ENCODE measurements at regions not wholly inside any gene's neighbourhood (a gene's known extent, or its start where the extent isn't known, plus 50 kb on each side); places are given as distances from the start of the nearest gene placed in this dataset.

GRCh38 chr13:33392794-33393405 lies 107.3 kb upstream of the STARD13 start:
- TF ChIP-seq CTCF (IDR thresholded peaks at IDR 0.05) = no peak
- H3K9me3 ChIP-seq (ENCODE audit: control insufficient read depth, low read length) = no peaks in the 10 kb centered on the region
- no peaks in the 10 kb centered on the region for H3K27me3 ChIP-seq (ENCODE audit: control insufficient read depth, insufficient read depth, low read length)
- no peaks in the 10 kb centered on the region for H3K4me1 ChIP-seq
- no peak overlapping the region for H3K4me2 ChIP-seq (ENCODE audit: low read length)
- H3K36me3 ChIP-seq (ENCODE audit: control insufficient read depth, insufficient read depth, low read length) = no peaks in the 10 kb centered on the region
- no peak overlapping the region for H3K4me3 ChIP-seq (ENCODE audit: low read depth, low read length)
- H3K27ac ChIP-seq = no peak overlapping the region
- H3K79me2 ChIP-seq = no peaks in the 10 kb centered on the region
- no peak overlapping the region for H2AFZ ChIP-seq
- H3K9ac ChIP-seq = no peak overlapping the region

DNA sequence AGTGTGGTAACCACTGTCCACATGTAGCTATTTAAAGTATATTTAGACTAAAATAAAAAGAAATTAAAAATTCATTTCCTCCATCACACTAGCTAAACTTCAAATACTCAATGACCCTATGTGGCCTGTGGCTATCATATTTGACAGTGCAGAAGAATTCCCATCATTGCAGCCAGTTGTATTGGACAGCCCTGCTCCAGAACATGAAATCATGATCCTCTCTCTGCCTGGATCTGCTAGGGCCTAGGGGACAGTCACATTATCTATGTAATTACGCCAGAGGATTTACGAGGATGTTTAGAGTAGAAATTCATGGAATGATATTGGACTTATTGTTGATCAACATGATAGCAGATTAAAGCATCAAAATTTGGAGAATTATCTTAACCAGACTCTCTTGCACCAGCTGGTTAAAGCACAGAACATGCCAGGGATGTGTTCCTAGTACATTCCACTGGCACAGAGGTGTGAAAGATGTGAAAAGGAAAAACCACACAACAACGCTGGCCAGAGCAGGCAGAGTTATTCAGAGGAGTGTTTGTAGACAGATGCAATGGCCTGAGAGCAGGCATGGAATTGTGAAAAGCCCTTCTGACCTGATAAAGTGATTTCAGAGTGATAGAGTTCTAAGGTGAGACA lies 108.9 kb upstream of the STARD13 start:
- Histone ChIP-seq H3K4me3 (ENCODE audit: low read depth, low read length) (no peak overlapping the region), H3K36me3 (ENCODE audit: control insufficient read depth, insufficient read depth, low read length) (no peaks in the 10 kb centered on the region), H3K4me2 (ENCODE audit: low read length) (no peak overlapping the region), H3K4me1 (no peaks in the 10 kb centered on the region), H3K9me3 (ENCODE audit: control insufficient read depth, low read length) (no peaks in the 10 kb centered on the region), H3K9ac (no peak overlapping the region), H3K27me3 (ENCODE audit: control insufficient read depth, insufficient read depth, low read length) (no peaks in the 10 kb centered on the region), H3K79me2 (no peaks in the 10 kb centered on the region), H2AFZ (peak overlapping the region; percentile 20), H3K27ac (no peak overlapping the region)
- TF ChIP-seq CTCF (IDR thresholded peaks at IDR 0.05) = no peak

DNA sequence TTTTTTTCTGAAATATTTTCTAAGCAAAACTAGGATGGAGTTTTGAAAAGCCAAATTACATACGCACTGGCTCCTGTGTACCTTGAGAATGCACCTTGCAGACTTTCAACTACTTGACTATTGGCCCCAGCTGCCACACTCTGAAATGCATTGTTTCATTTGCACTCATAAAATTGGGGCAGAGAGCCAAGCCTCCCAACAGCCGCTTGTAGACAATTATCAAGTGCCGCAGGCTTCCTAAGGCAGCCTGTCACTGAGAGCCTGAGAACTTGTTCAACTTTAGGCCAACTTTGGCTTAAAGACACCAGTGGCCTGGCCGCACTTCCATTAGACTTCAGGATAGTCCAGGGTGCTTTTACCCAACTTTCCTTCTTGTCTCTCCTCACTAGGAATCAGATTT lies 115.7 kb upstream of the STARD13 start:
- H3K4me1 ChIP-seq = peaks cover 6% of the 10 kb centered on the region

GRCh38 chr13:33402975-33403374 lies 117.4 kb upstream of the STARD13 start:
- Histone ChIP-seq H3K27me3 (ENCODE audit: control insufficient read depth, insufficient read depth, low read length) (no peaks in the 10 kb centered on the region), H3K4me1 (peaks cover 6% of the 10 kb centered on the region), H3K79me2 (no peaks in the 10 kb centered on the region), H3K9me3 (ENCODE audit: control insufficient read depth, low read length) (no peaks in the 10 kb centered on the region), H3K36me3 (ENCODE audit: control insufficient read depth, insufficient read depth, low read length) (no peaks in the 10 kb centered on the region), H2AFZ (peak overlapping the region; percentile 11), H3K4me3 (ENCODE audit: low read depth, low read length) (no peak overlapping the region), H3K4me2 (ENCODE audit: low read length) (no peak overlapping the region), H3K9ac (no peak overlapping the region), H3K27ac (no peak overlapping the region)
- TF ChIP-seq CTCF (IDR thresholded peaks at IDR 0.05) = no peak

More for the DNA sequence above, 115.7 kb upstream of the STARD13 start:
- no peaks in the 10 kb centered on the region for H3K27me3 ChIP-seq (ENCODE audit: control insufficient read depth, insufficient read depth, low read length)
- H3K79me2 ChIP-seq = no peaks in the 10 kb centered on the region
- H3K36me3 ChIP-seq (ENCODE audit: control insufficient read depth, insufficient read depth, low read length) = no peaks in the 10 kb centered on the region
- no peak overlapping the region for H3K4me3 ChIP-seq (ENCODE audit: low read depth, low read length)
- TF ChIP-seq CTCF (IDR thresholded peaks at IDR 0.05) = no peak
- no peak overlapping the region for H3K9ac ChIP-seq
- no peak overlapping the region for H3K4me2 ChIP-seq (ENCODE audit: low read length)
- H2AFZ ChIP-seq = no peak overlapping the region
- H3K27ac ChIP-seq = no peak overlapping the region
- no peaks in the 10 kb centered on the region for H3K9me3 ChIP-seq (ENCODE audit: control insufficient read depth, low read length)

Measured in parathyroid adenoma (tissue), 2 donors.